ENCODE measurements at regions not wholly inside any gene's neighbourhood (a gene's known extent, or its start where the extent isn't known, plus 50 kb on each side); places are given as distances from the start of the nearest gene placed in this dataset.

DNA sequence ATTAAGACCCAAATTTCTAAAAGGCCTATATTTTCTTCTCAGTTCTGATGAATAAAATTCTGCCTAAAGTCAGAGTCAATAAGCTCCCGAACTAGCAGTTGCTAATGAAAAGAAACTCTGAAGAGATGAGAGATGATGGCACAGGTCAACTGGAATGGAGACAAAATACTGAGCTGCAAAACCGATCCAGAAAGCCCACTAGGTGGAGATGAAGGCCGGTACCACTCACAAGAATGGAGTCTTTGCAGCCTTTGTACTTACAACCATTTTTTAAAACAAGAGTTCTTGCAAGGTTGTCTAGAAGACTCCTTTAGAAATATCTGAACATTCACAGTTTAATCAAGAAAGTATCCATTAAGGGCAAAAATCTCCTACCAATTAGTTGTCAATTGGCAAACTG, 119.9 kb upstream of the TJP1 start:
- Histone ChIP-seq H3K27me3 (ENCODE audit: control insufficient read depth, insufficient read depth, low read length) (no peaks in the 10 kb centered on the region), H3K36me3 (ENCODE audit: control insufficient read depth, insufficient read depth, low read length) (no peaks in the 10 kb centered on the region), H3K4me3 (ENCODE audit: low read depth, low read length) (no peak overlapping the region)
- ChIA-PET CTCF (interaction anchor here (1.0 to 2.2 kb wide), 2 partner anchors 132 to 134 kb away, joined by 3 to 4 read pairs; no protein-coding TSS in a partner anchor), POLR2A (no interaction called here)
- DNase-seq (ENCODE audit: low read depth) = no peak
- TF ChIP-seq, protein P1, sequence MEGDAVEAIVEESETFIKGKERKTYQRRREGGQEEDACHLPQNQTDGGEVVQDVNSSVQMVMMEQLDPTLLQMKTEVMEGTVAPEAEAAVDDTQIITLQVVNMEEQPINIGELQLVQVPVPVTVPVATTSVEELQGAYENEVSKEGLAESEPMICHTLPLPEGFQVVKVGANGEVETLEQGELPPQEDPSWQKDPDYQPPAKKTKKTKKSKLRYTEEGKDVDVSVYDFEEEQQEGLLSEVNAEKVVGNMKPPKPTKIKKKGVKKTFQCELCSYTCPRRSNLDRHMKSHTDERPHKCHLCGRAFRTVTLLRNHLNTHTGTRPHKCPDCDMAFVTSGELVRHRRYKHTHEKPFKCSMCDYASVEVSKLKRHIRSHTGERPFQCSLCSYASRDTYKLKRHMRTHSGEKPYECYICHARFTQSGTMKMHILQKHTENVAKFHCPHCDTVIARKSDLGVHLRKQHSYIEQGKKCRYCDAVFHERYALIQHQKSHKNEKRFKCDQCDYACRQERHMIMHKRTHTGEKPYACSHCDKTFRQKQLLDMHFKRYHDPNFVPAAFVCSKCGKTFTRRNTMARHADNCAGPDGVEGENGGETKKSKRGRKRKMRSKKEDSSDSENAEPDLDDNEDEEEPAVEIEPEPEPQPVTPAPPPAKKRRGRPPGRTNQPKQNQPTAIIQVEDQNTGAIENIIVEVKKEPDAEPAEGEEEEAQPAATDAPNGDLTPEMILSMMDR (IDR thresholded peaks at IDR 0.05; ENCODE audit: insufficient read depth, low read depth, low read length) = 0 out of 2 replicates have a peak, but pooled peaks have one; percentile 10

DNA sequence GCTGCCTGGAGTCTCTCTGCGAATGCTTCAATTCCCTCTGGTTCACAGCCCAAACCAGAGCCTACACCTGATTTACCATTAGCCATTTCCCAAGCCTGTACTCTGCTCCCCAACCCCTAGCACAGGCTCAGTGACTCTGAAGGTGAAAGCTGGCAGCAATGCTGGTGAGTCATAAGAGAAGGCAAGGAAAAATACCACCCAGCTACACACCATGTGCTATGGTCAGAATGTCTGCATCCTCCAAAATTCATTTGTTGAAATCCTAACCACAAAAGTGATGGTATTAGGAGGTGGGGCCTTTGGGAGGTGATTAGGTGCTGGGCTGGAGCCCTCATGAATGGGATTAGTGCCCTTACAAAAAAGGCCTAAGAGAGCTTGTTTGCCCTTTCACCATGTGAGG, 117.1 kb upstream of the TJP1 start:
- Histone ChIP-seq H3K4me3 (ENCODE audit: low read depth, low read length) (no peak overlapping the region), H3K36me3 (ENCODE audit: control insufficient read depth, insufficient read depth, low read length) (no peaks in the 10 kb centered on the region), H3K27me3 (ENCODE audit: control insufficient read depth, insufficient read depth, low read length) (no peaks in the 10 kb centered on the region)
- POLR2A ChIA-PET = no interaction called here
- TF ChIP-seq, protein P1 (IDR thresholded peaks at IDR 0.05; ENCODE audit: insufficient read depth, low read depth, low read length) = no peak
- DNase-seq (ENCODE audit: low read depth) = no peak
- CTCF ChIA-PET = interaction anchor here (1.7 kb wide), 1 partner anchor 191 kb away, joined by 4 read pairs; no protein-coding TSS in a partner anchor

DNA sequence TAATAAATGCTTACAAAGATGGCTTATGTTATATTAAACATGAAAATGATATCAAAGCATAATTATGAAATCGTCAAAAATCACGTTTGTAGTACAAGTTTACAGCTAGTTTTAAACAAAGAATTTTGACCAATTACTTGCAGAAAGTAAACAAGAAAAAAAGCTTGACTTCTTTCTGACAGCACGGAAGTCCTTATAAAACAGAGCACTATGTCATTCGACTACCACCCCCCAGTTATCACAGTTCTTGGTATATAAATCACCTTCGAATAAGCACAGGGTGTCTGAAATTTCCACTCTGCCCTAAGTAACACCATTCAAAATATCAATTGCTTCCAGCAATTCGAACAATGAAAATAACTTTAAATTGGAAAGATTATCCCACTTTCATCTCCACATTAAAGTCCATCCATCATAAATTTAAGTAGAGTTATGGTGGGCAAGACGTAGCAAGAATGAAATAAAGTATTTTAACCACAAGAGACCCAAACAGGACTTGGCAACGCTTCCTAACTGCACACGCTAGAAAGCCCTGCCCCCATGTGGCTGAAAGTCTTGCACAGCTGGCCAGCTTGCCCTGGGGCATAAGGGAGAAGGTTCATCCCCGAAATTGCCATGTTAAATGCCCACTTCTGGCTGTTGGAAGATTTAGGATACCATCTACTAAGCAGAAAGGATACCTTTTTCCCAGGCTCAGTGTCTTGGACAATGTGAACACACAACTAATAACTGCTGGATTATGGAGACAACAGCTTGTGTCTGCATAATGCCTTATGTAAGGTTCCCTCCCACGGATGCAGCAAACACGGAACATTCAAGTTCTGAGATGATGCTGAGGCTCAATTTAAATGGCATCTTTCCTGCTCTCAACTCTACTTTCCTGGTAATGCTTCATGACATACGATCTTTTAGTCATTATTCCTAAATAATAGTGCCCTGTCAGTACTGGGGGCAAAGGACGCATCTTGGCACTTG, 116.4 kb upstream of the TJP1 start:
- ChIA-PET CTCF (interaction anchor here (1.7 kb wide), 1 partner anchor 191 kb away, joined by 4 read pairs; no protein-coding TSS in a partner anchor), POLR2A (no interaction called here)
- no peaks in the 10 kb centered on the region for H3K36me3 ChIP-seq (ENCODE audit: control insufficient read depth, insufficient read depth, low read length)
- TF ChIP-seq, protein P1 (IDR thresholded peaks at IDR 0.05; ENCODE audit: insufficient read depth, low read depth, low read length) = peak; percentile 14; the same call in 1 of the 2 replicates
- no peak overlapping the region for H3K4me3 ChIP-seq (ENCODE audit: low read depth, low read length)
- H3K27me3 ChIP-seq (ENCODE audit: control insufficient read depth, insufficient read depth, low read length) = no peaks in the 10 kb centered on the region
- DNase-seq (ENCODE audit: low read depth) = no peak

DNA sequence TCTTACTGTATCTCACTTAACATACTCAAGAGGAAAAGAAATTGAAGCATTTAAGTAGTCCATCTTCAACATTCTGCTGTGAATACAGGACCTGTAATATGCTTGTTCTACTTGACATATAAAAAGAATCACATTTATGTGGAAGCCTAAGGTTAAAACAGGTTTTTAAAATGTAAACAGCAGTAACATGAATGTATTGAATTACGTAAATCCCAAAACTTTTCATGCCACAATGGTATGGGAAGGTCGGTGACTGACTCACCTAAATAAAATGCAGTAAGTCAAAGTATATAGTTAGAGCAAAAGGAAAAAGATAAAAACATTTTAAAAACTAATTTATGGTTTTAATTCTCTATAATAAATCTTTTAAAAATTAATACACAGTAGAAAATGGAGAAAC, 115.7 kb upstream of the TJP1 start:
- no peaks in the 10 kb centered on the region for H3K36me3 ChIP-seq (ENCODE audit: control insufficient read depth, insufficient read depth, low read length)
- DNase-seq (ENCODE audit: low read depth) = no peak
- ChIA-PET POLR2A (no interaction called here), CTCF (no interaction called here)
- H3K27me3 ChIP-seq (ENCODE audit: control insufficient read depth, insufficient read depth, low read length) = no peaks in the 10 kb centered on the region
- no peak overlapping the region for H3K4me3 ChIP-seq (ENCODE audit: low read depth, low read length)
- TF ChIP-seq, protein P1 (IDR thresholded peaks at IDR 0.05; ENCODE audit: insufficient read depth, low read depth, low read length) = no peak

DNA sequence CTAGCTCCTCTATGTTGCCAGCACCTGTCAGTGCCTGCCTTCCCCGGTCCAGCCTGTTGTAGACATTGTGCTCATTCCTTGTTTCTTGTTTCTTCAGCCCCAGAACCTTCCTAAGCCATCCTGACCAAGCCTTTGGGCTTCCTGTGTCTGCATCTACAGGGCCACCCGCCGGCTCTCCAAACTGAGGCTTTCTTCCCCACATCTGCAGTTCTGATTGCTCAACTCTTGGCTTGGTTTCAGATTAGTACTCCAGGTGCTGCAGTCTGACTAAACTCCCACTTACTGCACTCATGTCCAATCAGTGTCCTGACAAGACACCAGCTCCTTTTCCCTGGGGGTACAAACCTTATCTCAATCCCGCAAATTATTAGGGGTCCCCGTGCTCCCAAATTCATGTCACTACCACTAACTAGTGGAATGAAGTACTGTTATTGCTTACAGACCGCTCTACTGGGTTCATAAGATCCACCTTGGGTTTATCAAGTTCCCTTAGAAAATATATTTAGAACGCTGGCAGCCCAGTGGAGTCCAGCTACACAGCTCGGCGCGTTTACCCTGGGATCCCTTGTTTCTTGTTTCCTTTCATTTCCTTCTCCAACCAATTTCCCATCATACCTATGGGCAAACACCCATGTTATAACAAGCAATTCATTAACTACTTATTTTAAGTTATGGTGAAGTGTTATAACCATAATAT, 114.2 kb upstream of the TJP1 start:
- no peaks in the 10 kb centered on the region for H3K36me3 ChIP-seq (ENCODE audit: control insufficient read depth, insufficient read depth, low read length)
- no peak overlapping the region for H3K4me3 ChIP-seq (ENCODE audit: low read depth, low read length)
- no peak for DNase-seq (ENCODE audit: low read depth)
- ChIA-PET POLR2A (no interaction called here), CTCF (interaction anchor here (0.7 to 1.2 kb wide), 5 partner anchors 10 to 139 kb away, joined by 3 to 4 read pairs (median 3); partner anchors contain the start of gene TJP1)
- H3K27me3 ChIP-seq (ENCODE audit: control insufficient read depth, insufficient read depth, low read length) = no peaks in the 10 kb centered on the region
- TF ChIP-seq, protein P1 (IDR thresholded peaks at IDR 0.05; ENCODE audit: insufficient read depth, low read depth, low read length) = no peak

Measured in BJ (cell line).